ENCODE measurements at regions not wholly inside any gene's neighbourhood (a gene's known extent, or its start where the extent isn't known, plus 50 kb on each side); places are given as distances from the start of the nearest gene placed in this dataset.

- Histone ChIP-seq H3K27me3 (ENCODE audit: insufficient read depth, low read length) (peaks cover 5% of the 10 kb centered on the region), H3K36me3 (ENCODE audit: insufficient read depth, low read length) (no peaks in the 10 kb centered on the region), H3K4me2 (ENCODE audit: insufficient read depth, low read length) (no peak overlapping the region), H3K4me3 (ENCODE audit: insufficient read depth, low read length) (no peak overlapping the region), H3K79me2 (ENCODE audit: insufficient read depth, low read length) (no peaks in the 10 kb centered on the region), H3K4me1 (ENCODE audit: insufficient read depth, low read length) (no peaks in the 10 kb centered on the region), H3K9me3 (ENCODE audit: low read depth, low read length) (no peaks in the 10 kb centered on the region), H4K20me1 (ENCODE audit: insufficient read depth, low read length) (no peaks in the 10 kb centered on the region), H2AFZ (ENCODE audit: low read length) (no peak overlapping the region), H3K27ac (ENCODE audit: low read depth, low read length) (no peak overlapping the region)
- DNase-seq (ENCODE audit: insufficient read length, low spot score, missing footprints): no peak
- no peak for TF ChIP-seq CTCF (IDR thresholded peaks at IDR 0.05; ENCODE audit: extremely low read depth, low read depth, low read length)
Measured at GRCh38 chr3:132821314-132821713, 99.1 kb upstream of the NPHP3 start.

DNA sequence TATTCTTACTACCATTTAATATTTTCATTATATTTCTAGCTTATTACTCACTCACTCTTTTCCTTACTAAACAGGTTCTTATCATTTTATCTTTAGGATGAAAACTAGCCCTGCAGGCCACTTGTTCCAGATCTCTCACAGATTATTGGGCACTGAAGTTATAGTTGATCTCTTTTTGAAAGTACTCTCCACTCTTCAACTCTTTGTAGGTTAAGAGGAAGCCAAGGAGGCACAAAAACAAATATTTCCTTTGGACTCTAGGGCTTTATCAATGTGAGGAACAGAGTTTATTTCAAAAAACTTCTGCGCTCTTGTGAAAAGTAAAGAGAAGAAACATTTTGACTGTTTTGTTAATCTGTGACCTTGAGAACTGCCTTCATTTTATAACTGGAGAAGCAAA lies 96.0 kb upstream of the NPHP3 start:
- H3K36me3 ChIP-seq (ENCODE audit: insufficient read depth, low read length): no peaks in the 10 kb centered on the region
- no peaks in the 10 kb centered on the region for H3K9me3 ChIP-seq (ENCODE audit: low read depth, low read length)
- no peak overlapping the region for H2AFZ ChIP-seq (ENCODE audit: low read length)
- no peaks in the 10 kb centered on the region for H3K79me2 ChIP-seq (ENCODE audit: insufficient read depth, low read length)
- TF ChIP-seq CTCF (IDR thresholded peaks at IDR 0.05; ENCODE audit: extremely low read depth, low read depth, low read length): no peak
- H3K4me2 ChIP-seq (ENCODE audit: insufficient read depth, low read length): no peak overlapping the region
- H3K27me3 ChIP-seq (ENCODE audit: insufficient read depth, low read length): peaks cover 5% of the 10 kb centered on the region
- H4K20me1 ChIP-seq (ENCODE audit: insufficient read depth, low read length): no peaks in the 10 kb centered on the region
- H3K27ac ChIP-seq (ENCODE audit: low read depth, low read length): no peak overlapping the region
- no peaks in the 10 kb centered on the region for H3K4me1 ChIP-seq (ENCODE audit: insufficient read depth, low read length)
- H3K4me3 ChIP-seq (ENCODE audit: insufficient read depth, low read length): no peak overlapping the region
- DNase-seq (ENCODE audit: insufficient read length, low spot score, missing footprints): no peak

DNA sequence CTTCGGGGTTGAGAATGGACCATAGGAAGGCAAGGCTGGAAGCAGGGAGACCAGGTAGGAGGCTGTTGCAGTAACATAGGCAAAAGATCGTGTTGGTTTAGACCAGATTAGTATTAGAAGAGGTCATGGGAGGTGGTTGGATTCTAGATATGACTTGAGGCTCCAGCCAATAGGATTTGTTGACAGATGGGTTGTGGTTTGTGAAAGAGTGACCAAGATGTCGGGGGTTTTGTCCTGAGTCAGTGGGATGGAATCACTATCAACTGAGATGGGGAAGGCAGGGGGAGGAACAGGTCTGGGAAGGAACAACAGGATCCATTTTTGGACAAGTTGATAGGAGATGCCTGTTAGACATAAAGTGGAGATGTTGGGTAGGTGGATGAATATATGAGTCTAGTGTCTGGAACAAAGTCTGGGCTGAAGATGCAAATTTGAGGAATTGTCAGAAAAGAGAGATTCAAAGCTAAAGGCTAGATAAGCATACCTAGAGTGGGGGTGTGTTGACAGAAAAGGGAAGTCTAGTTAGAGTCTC lies 95.5 kb upstream of the NPHP3 start:
- Histone ChIP-seq H3K79me2 (ENCODE audit: insufficient read depth, low read length) (no peaks in the 10 kb centered on the region), H3K9me3 (ENCODE audit: low read depth, low read length) (no peaks in the 10 kb centered on the region), H2AFZ (ENCODE audit: low read length) (no peak overlapping the region), H4K20me1 (ENCODE audit: insufficient read depth, low read length) (no peaks in the 10 kb centered on the region), H3K4me1 (ENCODE audit: insufficient read depth, low read length) (no peaks in the 10 kb centered on the region), H3K4me2 (ENCODE audit: insufficient read depth, low read length) (no peak overlapping the region), H3K27me3 (ENCODE audit: insufficient read depth, low read length) (peaks cover 5% of the 10 kb centered on the region), H3K27ac (ENCODE audit: low read depth, low read length) (no peak overlapping the region), H3K36me3 (ENCODE audit: insufficient read depth, low read length) (no peaks in the 10 kb centered on the region), H3K4me3 (ENCODE audit: insufficient read depth, low read length) (no peak overlapping the region)
- DNase-seq (ENCODE audit: insufficient read length, low spot score, missing footprints): no peak
- no peak for TF ChIP-seq CTCF (IDR thresholded peaks at IDR 0.05; ENCODE audit: extremely low read depth, low read depth, low read length)

DNA sequence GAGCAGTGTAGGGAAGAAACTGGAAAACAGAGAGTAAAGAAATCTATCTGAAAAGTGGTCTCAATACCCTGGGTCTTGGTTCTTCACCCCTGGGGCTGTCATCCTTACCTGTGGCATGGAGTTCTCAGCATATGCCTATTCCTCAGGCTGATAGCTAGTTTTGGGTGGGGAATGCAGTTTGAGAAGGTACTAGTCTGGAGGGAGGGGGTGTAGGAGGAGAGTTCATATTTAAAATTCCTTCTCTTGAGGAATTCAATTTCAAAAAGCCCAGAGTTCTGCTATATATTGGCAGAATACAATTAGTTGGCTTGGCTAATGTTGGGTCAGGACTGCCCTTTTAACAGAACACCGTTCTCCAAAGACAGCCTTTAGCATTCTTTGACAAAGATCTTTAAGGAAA lies 82.9 kb upstream of the NPHP3 start:
- no peak for DNase-seq (ENCODE audit: insufficient read length, low spot score, missing footprints)
- Histone ChIP-seq H3K27ac (ENCODE audit: low read depth, low read length) (no peak overlapping the region), H3K36me3 (ENCODE audit: insufficient read depth, low read length) (no peaks in the 10 kb centered on the region), H3K4me2 (ENCODE audit: insufficient read depth, low read length) (no peak overlapping the region), H3K4me3 (ENCODE audit: insufficient read depth, low read length) (no peak overlapping the region), H2AFZ (ENCODE audit: low read length) (no peak overlapping the region), H4K20me1 (ENCODE audit: insufficient read depth, low read length) (no peaks in the 10 kb centered on the region), H3K9me3 (ENCODE audit: low read depth, low read length) (no peaks in the 10 kb centered on the region), H3K79me2 (ENCODE audit: insufficient read depth, low read length) (no peaks in the 10 kb centered on the region), H3K4me1 (ENCODE audit: insufficient read depth, low read length) (peaks cover 17% of the 10 kb centered on the region), H3K27me3 (ENCODE audit: insufficient read depth, low read length) (no peaks in the 10 kb centered on the region)
- no peak for TF ChIP-seq CTCF (IDR thresholded peaks at IDR 0.05; ENCODE audit: extremely low read depth, low read depth, low read length)

Data from osteoblast (primary cell).